PC-3 (cell line): ENCODE measurements at regions not wholly inside any gene's neighbourhood (a gene's known extent, or its start where the extent isn't known, plus 50 kb on each side); places are given as distances from the start of the nearest gene placed in this dataset.

Experiments
- EZH2 ChIP-seq: fragments of 300-600 bp; sonication (generic); IDR thresholded peaks from one replicate; pipeline ENCODE4 v1.6.1; 2017; ENCODE audit warnings: antibody characterized with exemption, mild to moderate bottlenecking, low read length; ENCODE audit not compliant: unreplicated experiment
- EZH2phosphoT487 ChIP-seq: fragments of 300-600 bp; sonication (generic); IDR thresholded peaks from 2 replicates; pipeline ENCODE4 v1.6.1; 2018; ENCODE audit warnings: mild to moderate bottlenecking, antibody characterized with exemption, low read length, borderline replicate concordance
- TF ChIP-seq, protein P1 (sequence below): fragments of 300-600 bp; sonication (generic); conservative IDR thresholded peaks from 2 replicates; pipeline ENCODE4 v1.5.1; 2017; ENCODE audit warnings: antibody characterized with exemption, low read depth, mild to moderate bottlenecking, low read length

DNA sequence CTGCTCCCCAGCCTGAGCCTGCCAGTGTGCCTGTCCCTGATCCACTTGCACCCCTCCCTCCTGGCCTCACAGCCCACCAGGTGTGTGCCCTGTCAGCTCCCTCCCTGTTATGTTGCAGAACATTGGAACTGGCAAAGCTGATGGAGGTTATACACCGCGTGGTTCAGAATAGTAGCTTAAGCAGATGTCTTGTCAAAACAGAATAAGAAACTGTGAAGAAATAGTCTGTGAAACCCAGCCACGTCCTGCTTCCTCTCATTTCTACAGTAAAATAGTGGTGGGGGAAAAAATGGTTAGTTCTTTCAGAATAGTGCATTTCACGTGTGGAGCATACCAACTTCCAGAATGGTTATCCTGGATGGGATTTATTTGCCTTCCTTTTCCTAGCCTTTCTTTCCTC, 161.2 kb upstream of the NAV2 start:
- TF ChIP-seq, protein P1, sequence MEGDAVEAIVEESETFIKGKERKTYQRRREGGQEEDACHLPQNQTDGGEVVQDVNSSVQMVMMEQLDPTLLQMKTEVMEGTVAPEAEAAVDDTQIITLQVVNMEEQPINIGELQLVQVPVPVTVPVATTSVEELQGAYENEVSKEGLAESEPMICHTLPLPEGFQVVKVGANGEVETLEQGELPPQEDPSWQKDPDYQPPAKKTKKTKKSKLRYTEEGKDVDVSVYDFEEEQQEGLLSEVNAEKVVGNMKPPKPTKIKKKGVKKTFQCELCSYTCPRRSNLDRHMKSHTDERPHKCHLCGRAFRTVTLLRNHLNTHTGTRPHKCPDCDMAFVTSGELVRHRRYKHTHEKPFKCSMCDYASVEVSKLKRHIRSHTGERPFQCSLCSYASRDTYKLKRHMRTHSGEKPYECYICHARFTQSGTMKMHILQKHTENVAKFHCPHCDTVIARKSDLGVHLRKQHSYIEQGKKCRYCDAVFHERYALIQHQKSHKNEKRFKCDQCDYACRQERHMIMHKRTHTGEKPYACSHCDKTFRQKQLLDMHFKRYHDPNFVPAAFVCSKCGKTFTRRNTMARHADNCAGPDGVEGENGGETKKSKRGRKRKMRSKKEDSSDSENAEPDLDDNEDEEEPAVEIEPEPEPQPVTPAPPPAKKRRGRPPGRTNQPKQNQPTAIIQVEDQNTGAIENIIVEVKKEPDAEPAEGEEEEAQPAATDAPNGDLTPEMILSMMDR: no peak
- TF ChIP-seq EZH2 (no peak), EZH2phosphoT487 (no peak)
